HepG2 (cell line): ENCODE measurements at regions not wholly inside any gene's neighbourhood (a gene's known extent, or its start where the extent isn't known, plus 50 kb on each side); places are given as distances from the start of the nearest gene placed in this dataset.

Experiments used
- ZKSCAN8 ChIP-seq: IDR thresholded peaks from 2 replicates; pipeline ENCODE4 v1.6.1; 2016; ENCODE audit warnings: borderline replicate concordance, missing genetic modification reagents, missing compliant biosample characterization
- ZNF407 ChIP-seq: sonication (generic); formaldehyde crosslinking; IDR thresholded peaks from one replicate; pipeline ENCODE4 v1.5.1; 2020; ENCODE audit warnings: mild to moderate bottlenecking, missing genetic modification reagents; ENCODE audit errors: not compliant biosample characterization
- TF ChIP-seq, protein P1 (sequence below): sonication (generic); formaldehyde crosslinking; IDR thresholded peaks from 2 replicates; pipeline ENCODE4 v1.5.0; 2020; ENCODE audit warnings: mild to moderate bottlenecking, missing genetic modification reagents, moderate library complexity

- TF ChIP-seq ZNF407 (no peak), ZKSCAN8 (CRISPR knock-in tag) (no peak)
- TF ChIP-seq, protein P1, sequence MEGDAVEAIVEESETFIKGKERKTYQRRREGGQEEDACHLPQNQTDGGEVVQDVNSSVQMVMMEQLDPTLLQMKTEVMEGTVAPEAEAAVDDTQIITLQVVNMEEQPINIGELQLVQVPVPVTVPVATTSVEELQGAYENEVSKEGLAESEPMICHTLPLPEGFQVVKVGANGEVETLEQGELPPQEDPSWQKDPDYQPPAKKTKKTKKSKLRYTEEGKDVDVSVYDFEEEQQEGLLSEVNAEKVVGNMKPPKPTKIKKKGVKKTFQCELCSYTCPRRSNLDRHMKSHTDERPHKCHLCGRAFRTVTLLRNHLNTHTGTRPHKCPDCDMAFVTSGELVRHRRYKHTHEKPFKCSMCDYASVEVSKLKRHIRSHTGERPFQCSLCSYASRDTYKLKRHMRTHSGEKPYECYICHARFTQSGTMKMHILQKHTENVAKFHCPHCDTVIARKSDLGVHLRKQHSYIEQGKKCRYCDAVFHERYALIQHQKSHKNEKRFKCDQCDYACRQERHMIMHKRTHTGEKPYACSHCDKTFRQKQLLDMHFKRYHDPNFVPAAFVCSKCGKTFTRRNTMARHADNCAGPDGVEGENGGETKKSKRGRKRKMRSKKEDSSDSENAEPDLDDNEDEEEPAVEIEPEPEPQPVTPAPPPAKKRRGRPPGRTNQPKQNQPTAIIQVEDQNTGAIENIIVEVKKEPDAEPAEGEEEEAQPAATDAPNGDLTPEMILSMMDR (CRISPR knock-in tag) = no peak
Observed at GRCh38 chr3:171986176-171986575, 53.2 kb upstream of the FNDC3B start.
